CD4-positive, alpha-beta T cell treated with Interleukin-17A for 4 hours (primary cell): ENCODE measurements at regions not wholly inside any gene's neighbourhood (a gene's known extent, or its start where the extent isn't known, plus 50 kb on each side); places are given as distances from the start of the nearest gene placed in this dataset.

Source experiments
- DNase-seq: peaks from one replicate; pipeline ENCODE4 v3.0.0-alpha.2; 2020; ENCODE audit warnings: mixed read lengths

GRCh38 chr11:70733327-70734325 lies 335.3 kb downstream of the CTTN start:
- DNase-seq = no peak

- no peak for DNase-seq
Measured at GRCh38 chr11:70734379-70734778, 336.1 kb downstream of the CTTN start.

DNA sequence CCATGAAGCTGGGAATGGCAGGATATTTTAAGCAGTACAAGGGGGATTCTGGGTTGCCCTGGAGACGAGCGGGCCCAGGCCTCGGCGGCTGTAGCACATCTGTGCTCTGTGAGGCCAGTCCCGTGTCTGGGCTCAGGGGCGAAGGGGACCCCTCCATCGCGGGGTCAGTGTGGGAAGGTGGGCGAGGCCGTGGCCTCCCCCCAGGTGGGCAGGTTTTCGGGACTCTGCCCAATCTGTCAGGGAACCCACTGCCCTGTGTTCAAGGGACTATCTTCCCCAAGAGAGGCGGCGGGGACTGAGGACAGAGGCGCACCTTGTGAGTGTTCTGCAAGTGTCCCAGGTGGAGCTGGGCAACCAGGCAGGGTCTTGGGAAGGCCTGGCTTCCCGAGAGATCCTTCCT lies 336.6 kb downstream of the CTTN start:
- no peak for DNase-seq

DNA sequence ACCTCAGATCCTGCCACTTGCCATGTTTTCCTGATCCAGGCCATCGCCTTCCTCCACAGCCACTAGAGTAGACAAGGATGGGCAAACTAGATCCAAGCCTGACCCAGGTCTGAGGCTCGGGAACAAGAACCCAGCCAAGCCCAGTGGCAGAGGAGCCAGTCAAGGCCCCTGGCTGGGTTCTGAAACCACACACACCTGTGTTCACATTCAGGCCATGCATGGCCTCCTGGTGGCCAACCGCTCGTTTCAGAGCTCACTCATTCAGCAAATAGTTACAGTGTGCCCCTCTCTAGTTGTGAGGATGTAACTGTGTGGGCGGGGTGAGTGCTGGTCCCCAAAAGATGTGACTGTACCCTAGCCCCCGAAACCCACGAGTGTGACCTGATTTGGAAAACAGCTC lies 337.6 kb downstream of the CTTN start:
- no peak for DNase-seq

- no peak for DNase-seq
Measured at GRCh38 chr11:70736461-70736860, 338.1 kb downstream of the CTTN start.

- DNase-seq = no peak
Measured at GRCh38 chr11:70736937-70737640, 338.8 kb downstream of the CTTN start.

DNA sequence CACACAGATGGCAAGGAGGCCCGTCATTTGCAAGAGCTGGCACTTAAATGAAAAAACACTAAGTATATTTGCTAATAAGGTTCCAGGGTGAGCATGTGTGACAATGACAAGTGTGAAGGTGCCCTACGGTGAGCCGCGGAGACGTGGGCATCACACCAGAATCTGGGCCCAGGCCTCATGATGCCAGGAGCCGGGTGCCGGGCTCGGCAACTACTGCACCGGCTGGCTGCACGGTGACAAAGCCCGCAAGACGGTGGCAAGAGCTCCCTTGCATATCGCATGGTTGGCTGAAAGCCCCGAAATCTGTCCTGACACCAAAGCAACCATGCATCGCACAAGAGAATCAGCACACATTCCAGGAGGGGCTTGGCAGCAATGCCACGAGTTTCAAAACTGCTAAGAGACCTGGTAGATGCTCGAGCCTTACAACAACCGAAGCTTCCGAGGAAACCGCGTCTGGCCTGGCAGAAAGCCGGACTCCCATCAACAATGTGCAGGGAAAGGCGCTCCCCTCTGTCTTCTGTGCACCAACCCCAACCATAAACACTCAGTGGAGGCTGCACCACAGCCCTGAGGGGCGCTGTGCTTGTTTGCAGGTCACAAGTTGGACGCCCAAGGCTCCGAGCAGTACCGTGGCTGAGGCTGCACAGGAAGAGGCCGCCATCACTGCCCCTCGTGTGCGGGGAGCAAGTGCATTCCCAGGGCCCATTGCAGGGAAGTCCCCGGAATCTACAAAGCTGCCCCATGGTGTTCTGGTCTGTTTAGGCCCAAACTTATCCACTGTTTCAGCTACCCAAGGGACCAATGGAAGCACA lies 339.7 kb downstream of the CTTN start:
- DNase-seq = no peak

DNA sequence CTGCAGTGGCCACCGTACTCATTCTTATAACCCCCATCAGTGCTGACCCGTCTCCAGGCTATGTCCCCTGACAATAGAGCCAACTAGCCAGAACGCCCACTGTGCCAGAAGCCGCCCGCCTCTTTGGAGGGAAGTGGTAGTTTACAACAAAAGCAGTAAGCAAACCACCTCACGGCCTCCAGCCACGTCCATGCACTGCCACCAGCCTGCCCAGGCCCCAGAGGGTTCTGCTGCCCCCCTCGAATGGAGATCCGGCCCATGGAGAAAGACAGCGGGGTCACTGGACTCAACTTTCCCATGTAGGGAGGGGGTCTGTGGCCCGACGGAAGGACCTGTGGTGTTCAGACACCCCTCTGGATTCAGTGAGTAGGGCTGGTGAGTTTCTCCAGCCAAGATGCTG lies 340.3 kb downstream of the CTTN start:
- DNase-seq = no peak

GRCh38 chr11:70739091-70739490 lies 340.8 kb downstream of the CTTN start:
- no peak for DNase-seq

DNA sequence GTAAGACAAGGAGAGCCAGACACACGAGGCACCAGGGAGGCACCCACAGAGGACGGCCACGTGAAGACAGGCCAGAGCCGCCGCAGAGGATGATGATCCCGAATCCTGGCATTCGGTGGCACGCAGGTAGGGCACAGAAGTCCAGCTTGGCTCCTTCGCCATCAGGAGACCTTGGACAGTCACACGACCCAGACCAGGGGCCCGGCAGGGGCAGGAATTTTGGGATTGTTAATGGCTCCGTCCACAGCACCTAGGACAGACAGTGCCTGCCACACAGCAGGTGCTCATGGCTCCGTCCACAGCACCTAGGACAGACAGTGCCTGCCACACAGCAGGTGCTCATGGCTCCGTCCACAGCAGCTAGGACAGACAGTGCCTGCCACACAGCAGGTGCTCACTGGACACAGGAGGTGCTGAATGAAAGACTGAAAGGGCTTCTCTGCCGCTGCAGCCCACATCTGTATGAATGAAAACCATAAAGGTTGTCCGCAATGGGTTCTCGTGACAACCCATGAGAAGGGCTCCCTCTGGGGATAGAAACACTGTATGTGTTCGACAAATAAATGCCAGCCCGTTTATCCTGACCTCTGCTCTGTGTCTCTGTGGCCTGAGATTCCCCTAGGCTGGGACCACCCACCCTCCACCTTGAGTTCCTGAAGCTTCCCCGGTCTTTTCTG lies 341.6 kb downstream of the CTTN start:
- DNase-seq = no peak

DNA sequence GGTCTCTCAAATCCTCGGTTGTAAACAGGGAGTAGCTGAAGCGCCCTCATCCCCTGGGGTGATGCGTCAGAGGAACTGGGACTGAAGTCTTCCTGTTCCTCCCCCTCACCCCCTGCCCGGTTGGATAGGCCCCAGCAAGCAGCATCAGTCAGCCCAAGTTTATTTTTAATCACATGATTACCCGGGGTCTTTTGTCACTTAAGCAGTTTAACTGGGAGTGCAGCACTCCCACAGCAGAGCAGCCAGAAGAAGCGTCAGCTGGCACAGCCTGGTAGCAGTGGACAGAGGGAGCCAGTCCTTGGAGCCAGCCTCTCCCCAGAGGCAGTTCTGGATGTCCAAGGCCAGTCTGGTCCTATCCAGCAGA lies 342.1 kb downstream of the CTTN start:
- DNase-seq = no peak

DNA sequence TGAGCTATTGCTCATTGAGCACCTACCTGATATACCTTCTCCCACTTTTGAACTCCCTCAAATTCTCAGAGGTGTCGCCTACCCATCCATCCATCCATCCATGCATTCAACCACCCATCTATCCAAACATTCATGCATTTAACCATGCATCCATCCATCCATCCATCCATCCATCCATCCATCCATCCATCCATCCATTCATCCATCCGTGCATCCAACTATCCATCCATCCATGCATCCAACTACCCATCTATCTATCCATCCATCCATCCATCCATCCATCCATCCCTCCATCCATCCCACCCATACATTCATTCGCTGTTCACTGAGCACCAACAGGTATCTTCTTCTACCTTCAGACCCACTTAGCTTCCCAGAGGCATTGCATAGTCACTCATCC lies 342.8 kb downstream of the CTTN start:
- no peak for DNase-seq

DNA sequence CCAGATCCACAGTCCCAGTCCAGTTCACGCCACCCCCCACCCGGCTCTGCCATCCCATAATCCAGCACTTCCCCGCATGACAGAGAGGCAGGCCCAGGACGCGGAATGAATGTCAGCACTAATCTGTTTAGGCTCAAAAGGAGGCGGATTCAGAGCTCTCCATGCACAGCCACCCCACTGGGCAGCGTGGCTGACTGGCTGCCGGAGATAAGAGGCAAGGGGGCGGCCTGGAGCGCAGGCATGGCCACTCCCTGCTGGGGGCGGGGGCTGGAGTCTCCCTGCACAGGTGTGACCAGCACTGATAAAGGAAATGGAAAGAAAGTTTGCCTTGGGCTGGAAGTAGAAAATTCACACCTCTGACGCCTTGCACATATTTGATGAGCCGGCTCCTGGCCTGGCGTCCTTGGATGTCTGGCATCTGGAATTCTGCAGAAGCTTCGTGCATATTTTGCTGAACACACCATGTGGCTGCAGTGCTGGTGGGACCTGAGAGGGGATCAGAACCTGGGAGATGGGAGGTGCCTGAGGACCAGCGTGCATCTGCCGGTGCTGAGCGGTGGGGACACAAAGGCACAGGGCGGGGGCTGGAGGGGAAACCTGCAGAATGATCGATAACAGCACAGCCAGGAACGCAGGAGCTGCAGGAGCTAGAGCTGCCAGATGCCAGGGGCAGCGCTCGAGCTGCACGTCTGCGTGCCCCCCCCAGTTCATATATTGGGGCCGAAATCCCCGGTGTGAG lies 344.4 kb downstream of the CTTN start:
- no peak for DNase-seq

DNA sequence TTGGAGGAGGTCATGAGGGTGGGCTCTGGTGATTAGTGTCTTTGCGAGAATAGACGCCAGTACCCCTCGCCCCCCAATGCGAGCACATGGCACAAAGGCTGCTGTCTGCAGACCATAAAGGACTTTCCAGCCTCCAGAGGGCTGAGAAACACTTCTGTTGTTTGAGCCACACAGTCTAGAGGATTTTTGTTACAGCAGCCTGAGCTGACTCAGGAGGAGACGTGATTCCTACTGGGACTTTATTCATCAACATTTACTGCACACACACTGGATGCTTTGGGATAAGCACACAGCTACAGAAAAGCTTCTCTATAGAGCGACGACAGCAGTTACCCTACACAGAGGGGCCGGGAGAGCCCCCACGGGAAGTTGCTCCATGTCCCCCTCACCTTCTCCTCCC lies 345.0 kb downstream of the CTTN start:
- no peak for DNase-seq

DNA sequence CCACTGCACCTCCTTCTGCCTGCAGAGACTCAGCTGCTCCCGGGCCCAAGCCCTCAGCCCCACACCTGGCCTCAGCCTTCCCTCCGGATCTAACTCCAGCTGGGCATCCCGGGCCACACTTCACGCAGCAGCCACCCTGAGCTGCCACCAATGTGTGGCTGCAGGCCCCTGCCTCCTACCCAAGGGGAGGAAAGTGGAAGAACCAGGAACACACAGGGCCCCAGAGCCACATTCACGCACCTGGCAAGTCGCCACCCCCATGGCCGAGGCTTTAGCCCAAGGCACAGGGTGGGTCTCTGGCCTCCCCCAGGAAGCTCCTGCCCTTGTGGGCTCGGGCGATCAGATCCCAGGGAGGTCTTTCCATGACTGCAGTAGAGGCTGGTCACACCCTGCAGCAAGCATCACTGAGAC lies 345.6 kb downstream of the CTTN start:
- no peak for DNase-seq

- no peak for DNase-seq
Measured at GRCh38 chr11:70744396-70745185, 346.3 kb downstream of the CTTN start.

DNA sequence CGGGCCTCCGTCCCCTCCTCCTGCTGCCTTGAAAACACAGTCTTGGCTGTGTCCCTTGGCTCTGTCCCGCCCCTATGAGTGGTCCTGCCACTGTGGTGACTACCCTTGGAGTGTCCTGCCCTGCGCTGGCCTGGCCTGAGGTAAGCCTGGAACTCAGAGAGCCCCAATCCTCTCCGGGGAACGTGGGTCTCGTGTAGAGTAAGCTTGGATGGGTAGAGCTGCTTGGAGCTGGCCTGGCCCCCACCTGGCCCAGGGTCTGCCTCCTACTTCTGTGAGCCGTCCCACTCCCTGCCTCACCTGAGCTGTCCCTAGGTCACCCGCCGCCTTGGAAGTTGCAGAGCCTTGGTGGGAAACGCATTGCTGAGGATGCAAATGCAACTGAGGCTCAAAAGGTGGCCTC lies 347.1 kb downstream of the CTTN start:
- no peak for DNase-seq

DNA sequence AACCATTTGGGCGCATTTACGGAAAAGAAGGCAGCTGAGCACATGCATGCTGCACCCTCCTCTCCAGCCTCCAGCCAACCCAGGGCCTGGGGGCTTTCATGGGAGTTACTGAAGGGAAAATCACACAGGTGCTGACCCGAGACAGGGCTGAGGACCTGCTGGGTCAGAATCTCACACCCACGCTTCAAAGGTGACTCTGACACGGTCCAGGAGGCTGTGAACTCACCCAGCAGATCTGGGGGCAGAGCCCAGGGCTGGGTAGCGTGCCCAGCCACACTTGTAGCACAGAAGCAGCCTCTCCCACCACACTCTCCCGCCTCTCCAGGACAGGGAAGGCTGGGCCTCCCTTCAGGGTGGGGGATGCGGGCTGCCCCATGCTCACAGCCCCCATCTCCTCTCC lies 347.6 kb downstream of the CTTN start:
- DNase-seq = no peak

GRCh38 chr11:70746351-70746750 lies 348.0 kb downstream of the CTTN start:
- no peak for DNase-seq

DNA sequence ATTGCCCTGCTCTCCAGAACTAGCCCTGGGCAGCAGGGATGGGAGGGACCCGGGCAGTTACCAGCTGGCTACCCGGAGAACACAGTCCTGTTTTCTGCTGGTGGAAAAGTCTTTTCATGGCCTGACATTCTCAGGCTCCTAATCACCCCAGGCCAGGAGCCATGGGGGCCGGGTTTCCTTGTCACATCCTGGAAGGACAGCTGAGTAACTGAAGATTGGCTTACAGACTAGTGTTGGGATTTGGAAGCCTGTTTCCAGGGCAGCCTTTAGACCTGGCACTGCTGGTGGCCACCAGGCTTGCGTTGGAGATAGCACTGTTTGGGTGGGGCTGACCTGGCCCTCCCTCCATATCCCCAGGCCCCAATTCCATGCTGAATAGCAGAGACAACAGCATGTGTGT lies 349.0 kb downstream of the CTTN start:
- no peak for DNase-seq

DNA sequence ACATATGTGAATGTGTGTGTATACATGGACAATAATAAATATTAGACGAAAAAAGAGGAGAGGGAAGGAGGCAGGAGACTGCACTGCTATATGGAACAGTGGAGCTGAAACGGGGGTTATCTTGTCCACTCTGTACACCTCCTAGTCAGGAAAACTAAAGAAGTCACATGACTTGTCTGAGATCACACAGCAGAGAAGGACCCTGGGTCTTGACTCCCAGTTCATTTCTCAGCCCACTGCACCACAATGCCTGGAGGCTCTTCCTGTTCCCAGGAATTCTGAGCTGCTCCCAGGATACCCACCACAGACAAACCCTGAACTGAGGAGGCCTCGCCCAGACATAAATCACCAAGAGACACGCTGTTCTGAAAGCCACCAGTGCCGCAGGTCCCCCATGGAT lies 349.6 kb downstream of the CTTN start:
- DNase-seq = no peak
